ENCODE measurements at regions not wholly inside any gene's neighbourhood (a gene's known extent, or its start where the extent isn't known, plus 50 kb on each side); places are given as distances from the start of the nearest gene placed in this dataset.

- ChIA-PET CTCF (interaction anchor here (0.7 to 2.6 kb wide), 4 partner anchors 9 to 1416 kb away, joined by 3 to 7 read pairs (median 4); no protein-coding TSS in a partner anchor), RAD21 (ENCODE audit: unreplicated experiment) (interaction anchor here (1.0 to 1.2 kb wide), 2 partner anchors 187 to 191 kb away, joined by 3 read pairs; no protein-coding TSS in a partner anchor), POLR2A (no interaction called here), SMC1A (ENCODE audit: uncharacterized antibody, unreplicated experiment) (no interaction called here)
- 0% methylated on average over 1 of the region's 1 CpG for WGBS (ENCODE audit: insufficient coverage, insufficient replicate concordance, low lambda C conversion rate, missing lambda C conversion rate)
- H4K20me1 ChIP-seq (ENCODE audit: control insufficient read depth, insufficient read depth), result no peaks in the 10 kb centered on the region
- no peak overlapping the region for H3K4me2 ChIP-seq (ENCODE audit: control insufficient read depth, insufficient read depth)
- in situ Hi-C loops (cut with MboI), result loop anchor here (25.0 kb wide), 1 partner anchor 1407 kb away; the partner anchor contains the start of gene MEIS1
- TF ChIP-seq ELK1 (IDR thresholded peaks at IDR 0.05; ENCODE audit: low read depth, low read length) (no peak), ZNF24 (IDR thresholded peaks at IDR 0.05) (no peak), ZNF217 (IDR thresholded peaks at IDR 0.05) (no peak), SMAD5 (IDR thresholded peaks at IDR 0.05; ENCODE audit: low read depth) (no peak), BHLHE40 (IDR thresholded peaks at IDR 0.05; ENCODE audit: borderline replicate concordance in 1 of 2, low read depth in 2 of 2, low read length in 1 of 2) (no peak), NFYB (IDR thresholded peaks at IDR 0.05; ENCODE audit: insufficient read depth, low read depth, low read length) (no peak), SREBF1 (IDR thresholded peaks at IDR 0.05; ENCODE audit: low read length) (no peak)
- no peaks in the 10 kb centered on the region; a peak in 1 of 4 replicates for H3K27me3 ChIP-seq (replicated peaks in 1 of 2; ENCODE audit: control insufficient read depth in 2 of 2, insufficient read depth in 2 of 2, low read length in 1 of 2)
- no peaks in the 10 kb centered on the region for H3K9me3 ChIP-seq (replicated peaks; ENCODE audit: control insufficient read depth, insufficient read depth, low read length)
- H3K79me2 ChIP-seq (ENCODE audit: control insufficient read depth, insufficient read depth, low read length), result no peaks in the 10 kb centered on the region
- no peak overlapping the region for H3K4me3 ChIP-seq
- no peak overlapping the region for H3K9ac ChIP-seq (ENCODE audit: control insufficient read depth, insufficient read depth, low read length)
- no peaks in the 10 kb centered on the region for H3K4me1 ChIP-seq (ENCODE audit: control insufficient read depth, insufficient read depth, low read length)
- FAIRE-seq (no peak), ATAC-seq (no peak), DNase-seq (ENCODE audit: low read depth, low spot score) (no peak)
- no peak overlapping the region for H3K27ac ChIP-seq (ENCODE audit: control insufficient read depth, insufficient read depth)
- H2AFZ ChIP-seq (ENCODE audit: control insufficient read depth, low read depth, low read length), result no peak overlapping the region
- intact Hi-C loops (cut with micrococcal nuclease; ENCODE audit: unreplicated experiment), result loop anchor here (5.0 kb wide), 1 partner anchor 112 kb away; no protein-coding TSS in a partner anchor
- BruUV-seq (replicated peaks), result no TSS peak
- no peaks in the 10 kb centered on the region for H3K36me3 ChIP-seq (ENCODE audit: control insufficient read depth in 2 of 2, insufficient read depth in 2 of 2, low read length in 1 of 2)
Measured at GRCh38 chr2:67844024-67844540, 218.7 kb downstream of the C1D start.

All from GM12878 (cell line).